Superior temporal gyrus (tissue), 1 donor: ENCODE measurements at regions not wholly inside any gene's neighbourhood (a gene's known extent, or its start where the extent isn't known, plus 50 kb on each side); places are given as distances from the start of the nearest gene placed in this dataset.
"Not testable (repeated sequence)": the region's sequence is repeated elsewhere in the genome, so short reads cannot be mapped to it uniquely, and the experiment has no call there.

Experiments used
- DNase-seq: peaks from one replicate; pipeline ENCODE4 v3.0.0-alpha.2; 2016; ENCODE audit errors: extremely low spot score

DNA sequence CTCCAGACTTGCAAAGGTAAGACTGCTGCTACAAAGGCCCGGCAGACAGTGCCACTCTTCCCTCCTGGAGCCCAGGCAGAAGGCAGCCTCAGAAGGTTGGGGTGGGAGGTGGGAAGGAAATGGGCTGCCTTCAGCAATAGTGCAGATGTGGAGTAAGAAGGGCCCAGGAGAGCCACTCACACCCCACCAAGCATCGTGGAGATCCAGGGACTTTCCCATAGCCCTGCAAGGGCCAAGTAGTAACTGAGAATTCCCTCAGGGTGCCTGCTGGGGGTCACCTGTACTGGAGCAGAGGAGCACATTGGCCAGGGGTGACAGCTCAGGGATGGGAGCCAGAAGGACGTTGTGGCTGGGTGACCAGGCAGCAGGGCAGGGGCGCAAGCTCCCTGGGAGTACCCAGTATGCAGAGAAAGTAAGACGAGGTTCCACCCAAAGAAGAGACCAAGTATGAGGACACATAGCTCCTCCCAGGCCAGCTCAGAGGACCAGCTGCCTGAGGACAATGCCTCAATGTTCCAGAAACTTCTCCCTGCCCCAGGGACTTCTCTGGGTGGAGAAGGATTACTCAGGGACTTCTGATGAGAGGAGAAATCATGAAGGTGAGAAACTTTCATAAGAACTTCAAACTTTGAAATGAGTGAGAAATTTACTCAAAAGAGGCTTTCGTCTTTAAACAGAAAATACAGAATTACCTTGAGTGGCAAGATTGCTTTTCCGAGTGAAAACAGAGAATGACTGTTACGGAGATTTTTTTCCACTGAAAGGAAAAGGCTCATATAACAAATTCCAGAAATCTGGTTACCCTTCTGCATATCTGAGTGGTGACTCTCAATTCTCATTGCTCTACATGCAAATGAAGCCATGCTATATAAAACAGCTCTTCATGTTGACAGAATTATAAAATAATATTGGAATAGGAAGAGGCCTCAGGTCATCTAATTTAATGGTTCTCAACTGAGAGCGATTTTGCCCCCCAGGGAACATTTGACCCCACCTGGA is 87.9 kb upstream of the TRIO start:
- DNase-seq, result no peak

DNA sequence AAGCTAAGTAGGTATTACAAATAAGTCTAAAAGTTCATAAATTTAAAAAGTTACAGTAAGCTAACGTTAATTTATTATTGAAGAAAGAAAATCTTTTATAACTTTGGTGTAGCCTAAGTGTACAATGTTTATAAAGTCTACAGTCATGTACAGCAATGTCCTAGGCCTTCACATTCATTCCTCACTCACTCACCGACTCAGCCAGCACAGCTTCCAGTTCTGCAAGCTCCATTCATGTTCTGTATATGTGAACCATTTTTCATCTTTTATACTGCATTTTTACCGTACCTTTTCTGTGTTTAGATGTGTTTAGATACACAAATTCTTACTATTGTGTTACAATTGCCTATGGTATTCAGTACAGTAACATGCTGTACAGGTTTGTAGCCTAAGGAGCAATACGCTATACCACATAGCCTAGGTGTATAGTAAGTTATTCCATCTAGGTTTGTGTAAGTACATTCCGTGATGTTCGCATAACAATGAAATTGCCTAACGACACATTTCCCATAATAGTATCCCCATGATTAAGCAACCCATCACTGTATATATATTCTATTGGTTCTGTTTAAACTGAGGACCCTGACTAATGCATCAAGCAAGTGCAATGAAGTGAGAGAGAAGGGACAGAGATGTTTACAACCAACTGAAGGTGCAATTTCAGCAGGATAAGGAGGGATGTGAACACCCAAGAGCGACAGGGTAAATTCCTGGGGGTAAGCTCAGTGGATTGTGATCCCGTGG is 88.9 kb upstream of the TRIO start:
- DNase-seq, result no peak

DNA sequence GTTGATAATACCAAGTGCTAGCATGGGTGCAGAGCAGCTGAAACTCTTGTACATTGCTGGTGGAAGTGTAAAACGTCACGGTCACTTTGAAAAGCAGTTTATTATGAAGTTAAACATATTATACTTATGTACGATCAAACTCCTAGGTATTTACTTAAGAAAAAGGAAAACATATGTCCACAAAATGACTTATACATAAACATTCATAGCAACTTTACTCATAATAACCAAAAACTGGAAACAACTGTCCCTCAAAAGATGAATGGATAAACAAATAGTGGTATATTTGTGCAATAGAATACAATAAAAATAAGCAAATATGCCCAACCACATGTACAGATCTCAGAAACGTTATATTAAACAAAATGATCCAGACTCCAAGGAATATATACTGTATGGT is 92.3 kb upstream of the TRIO start:
- no peak for DNase-seq

DNA sequence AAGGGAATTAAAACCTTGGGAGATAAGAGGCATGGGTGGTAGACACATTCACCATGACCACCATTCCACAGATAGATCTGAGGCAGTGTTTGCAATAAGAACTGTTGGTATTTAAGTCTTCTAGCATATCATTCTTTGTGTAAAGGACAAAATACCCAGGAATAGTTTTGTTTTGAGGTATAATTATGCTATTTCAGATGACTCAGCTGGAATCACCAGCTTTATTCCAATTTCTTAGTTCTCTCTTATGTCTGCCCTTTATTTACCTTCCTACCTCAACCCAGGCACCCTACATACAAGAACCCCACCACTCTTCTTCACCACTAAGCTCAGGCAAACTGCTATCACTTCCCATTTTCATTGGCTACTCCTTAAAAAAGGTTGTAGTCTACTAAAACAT is 94.7 kb upstream of the TRIO start:
- DNase-seq, result no peak

DNA sequence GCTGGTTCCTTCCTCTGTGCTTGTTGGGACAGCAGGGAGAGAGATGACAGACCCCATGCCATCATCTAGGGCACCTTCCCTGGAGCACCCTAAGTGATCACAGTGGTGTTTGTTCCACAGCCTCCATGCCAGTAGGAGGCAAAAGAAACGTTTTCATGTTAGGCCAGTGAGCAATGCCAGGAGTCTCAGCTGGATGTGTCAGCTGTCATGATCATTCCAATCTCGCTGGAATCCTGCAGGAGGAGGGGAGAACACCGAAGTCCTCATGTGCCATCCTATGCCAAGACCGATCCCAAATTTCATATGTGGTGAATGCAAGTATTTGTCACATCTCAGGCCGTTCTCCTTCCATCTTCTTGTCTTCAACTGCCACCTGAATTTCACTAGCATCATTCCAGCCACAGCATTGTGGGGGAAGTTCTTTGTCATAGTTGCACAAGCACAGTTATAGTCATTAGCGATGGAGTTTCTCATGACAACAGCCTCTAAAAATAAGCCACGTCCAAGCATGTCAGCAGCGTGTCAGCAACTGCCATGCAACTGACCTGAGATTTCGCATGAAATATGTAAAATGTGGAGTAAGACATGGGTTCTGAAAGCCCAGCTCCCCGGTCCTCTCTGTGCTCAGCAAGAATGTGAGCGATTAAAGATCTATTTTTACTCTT is 97.2 kb upstream of the DNAH5 start:
- no peak for DNase-seq

DNA sequence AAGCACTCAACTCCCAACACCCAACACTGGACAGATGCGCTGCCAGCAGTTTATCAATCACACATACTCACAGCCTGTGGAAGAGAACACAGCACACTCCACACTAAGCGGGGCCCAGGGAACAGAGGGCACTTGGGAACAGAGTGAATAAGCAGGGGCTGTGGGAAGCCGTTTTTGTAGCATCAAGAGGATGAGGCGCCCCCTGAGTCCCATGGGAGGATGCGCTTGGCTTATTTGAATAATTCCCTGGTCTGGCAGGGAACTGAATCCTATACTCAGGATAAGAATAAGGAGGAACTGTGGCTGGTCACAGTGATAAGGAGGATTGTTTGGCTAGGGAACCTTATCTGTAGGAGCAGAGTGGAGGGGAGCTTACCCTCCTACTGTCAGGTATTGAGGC is 96.1 kb upstream of the DNAH5 start:
- DNase-seq, result no peak

DNA sequence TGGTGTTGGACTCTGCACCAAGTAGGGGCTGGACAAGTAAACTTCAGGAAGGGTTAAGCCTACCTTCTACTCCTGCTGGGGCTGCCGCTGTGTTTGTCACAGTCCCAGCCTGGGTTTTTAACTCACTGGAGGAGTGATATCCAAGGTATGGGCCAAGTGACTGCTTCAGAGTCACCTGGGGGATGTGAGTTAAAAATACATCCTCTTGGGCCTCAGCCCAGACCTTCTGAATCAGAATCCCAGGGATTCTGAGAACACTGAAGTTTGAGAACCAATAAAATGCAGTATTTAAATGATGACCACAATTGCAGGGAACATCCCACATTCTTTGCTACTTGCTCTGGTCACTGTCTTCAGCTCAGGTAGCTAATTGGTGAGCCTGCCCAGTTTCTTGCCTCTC is 95.1 kb upstream of the DNAH5 start:
- no peak for DNase-seq

DNA sequence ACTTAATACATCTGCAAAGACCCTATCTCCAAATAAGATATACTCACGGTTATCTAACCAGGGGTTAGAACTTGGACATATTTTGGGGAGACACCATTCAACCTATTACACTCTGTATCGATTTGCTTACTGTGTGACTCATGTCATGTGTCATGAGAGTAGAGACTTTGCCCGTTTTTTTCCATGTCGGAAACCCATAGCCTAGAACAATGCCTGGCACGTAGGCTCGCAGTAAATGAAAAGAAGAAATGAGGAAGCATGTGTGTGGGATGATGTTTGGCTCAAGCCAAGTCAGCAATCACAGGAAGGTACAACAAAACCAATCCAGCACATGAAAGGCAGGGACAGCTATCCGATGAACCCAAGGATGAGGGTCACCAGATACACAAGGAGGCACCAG is 94.6 kb upstream of the DNAH5 start:
- DNase-seq, result no peak

DNA sequence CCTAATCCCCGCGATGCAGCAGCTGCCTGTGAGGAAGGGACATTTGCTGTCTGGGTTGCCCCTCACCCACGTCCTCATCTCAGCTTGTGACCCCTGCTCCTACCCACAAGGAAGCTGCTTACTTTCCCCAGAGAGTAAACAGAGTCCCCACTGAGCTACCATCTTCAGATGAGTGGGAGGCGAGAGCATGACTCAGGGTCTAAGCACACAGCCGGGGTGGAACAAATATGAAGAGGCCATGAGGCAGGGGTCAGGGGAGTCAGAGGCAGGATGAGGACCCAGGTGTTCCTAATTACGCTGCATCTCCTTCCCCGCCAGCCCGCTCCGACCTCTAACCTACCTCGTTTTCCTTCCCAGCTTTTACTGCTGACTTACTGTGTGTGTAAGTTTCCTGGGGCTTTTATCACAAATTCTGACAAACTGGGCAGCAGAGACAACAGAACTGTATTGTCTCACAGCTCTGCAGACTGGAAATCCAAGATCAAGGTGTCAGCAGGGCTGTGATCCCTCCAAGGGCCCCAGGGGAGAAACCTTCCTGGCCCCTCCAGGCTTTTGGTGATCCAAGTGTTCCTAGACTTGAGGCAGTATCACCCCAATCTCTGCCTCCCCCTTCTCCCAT is 94.0 kb upstream of the DNAH5 start:
- no peak for DNase-seq

DNA sequence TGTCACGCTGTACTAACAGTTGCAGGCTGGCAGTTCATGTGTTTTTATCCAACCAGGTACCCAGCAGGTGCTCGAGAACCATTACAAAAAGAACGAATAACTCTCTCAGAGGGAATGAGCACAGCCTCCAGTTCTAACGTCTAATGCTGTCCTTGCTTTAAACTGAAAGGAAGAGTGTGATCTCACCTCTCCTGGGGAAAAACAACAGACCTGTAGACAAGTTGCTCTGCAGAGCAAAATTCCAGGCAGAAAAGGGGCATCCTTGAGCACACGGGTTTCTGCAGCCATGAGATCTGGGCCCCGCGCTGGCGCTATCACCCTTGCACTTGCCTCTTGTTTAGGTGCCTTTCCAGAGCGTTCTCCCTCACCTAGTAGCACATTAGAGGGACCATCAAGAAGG is 92.5 kb upstream of the DNAH5 start:
- DNase-seq, result no peak

DNA sequence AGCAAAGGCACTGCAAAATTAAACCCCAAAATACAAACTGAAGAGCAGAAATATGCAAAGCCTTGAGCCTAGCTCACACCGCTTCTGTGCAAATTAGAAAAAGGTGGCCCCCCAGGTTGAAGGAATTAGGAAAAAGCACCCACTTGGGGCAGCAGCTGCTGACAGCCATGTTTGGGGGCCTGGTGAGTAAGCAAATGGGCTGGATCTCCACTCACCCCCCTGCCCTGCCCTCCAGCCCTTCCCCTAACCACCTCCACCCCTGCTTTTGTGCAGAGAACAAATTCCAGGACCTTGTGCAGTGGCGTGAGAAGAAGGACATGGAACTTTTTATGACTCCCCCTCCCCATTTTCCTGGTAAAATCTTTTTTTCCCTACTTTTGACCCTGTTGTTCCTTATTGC is 92.0 kb upstream of the DNAH5 start:
- DNase-seq, result no peak

DNA sequence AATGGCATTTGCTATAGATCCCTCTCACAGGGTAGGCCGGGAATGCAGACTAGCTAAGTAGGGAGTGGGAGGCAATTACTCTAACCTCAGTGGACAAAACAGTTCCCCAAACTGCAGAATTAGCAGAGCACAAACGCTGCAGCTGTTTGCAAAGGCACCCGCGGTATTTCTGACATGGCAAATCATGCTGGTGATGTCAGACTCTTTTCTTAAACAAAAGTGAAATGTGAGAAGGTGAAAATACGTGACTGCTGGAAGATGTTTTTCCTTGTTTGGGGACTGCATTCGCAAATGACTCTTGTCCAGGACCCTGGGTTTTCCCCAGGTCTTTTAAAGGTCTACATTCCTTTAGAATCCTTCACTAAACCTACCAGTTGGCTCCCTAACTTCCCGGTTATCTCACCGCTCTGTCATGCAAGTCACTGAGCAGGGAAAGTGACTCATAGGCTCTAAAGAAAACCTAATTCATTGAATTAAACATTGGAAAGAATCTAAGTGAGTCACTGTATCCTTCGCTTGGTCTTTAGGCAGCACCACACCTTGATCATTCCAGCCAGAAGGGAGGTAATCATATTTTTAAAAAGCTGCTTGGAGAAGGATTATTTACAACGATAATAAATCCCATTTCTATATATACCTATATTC is 91.5 kb upstream of the DNAH5 start:
- DNase-seq, result peak; percentile 49

DNA sequence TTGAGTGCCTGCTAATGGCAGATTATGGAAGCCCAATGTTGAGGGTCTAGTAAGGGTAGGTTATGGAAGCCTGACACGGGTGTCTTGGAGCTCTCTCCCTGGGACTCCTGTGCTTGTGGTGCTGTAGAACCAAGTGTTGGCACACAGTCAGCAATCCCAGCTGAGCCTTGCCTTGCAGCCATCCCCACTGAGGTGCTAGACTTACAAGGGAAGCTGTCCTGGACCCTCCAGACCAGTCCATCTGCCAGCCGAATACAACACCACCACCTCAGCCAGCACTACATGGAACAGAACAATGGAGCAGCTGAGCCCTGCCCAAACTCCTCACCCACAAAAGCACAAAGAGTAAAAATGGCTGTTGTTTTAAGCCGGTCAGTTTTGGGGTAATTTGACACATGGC is 90.5 kb upstream of the DNAH5 start:
- no peak for DNase-seq

DNA sequence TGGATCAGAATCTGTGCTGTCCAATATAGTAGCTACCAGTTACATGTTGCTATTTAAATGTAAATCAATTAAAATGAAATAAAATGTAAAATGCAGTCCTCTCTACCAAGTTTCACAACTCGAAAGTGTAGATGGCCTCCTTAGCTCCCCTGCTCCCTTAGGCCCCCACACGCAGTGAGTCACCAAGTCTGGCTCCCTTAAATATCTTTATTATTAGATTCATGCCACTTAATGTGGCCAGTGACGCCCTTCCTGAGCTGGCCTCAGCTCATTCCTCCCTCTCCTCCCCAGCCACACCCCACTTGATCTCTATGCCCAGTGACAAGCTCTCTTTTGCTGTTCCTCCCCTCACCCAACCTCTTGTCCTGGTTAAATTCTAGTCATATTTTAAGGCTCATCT is 88.4 kb upstream of the DNAH5 start:
- DNase-seq, result no peak

DNA sequence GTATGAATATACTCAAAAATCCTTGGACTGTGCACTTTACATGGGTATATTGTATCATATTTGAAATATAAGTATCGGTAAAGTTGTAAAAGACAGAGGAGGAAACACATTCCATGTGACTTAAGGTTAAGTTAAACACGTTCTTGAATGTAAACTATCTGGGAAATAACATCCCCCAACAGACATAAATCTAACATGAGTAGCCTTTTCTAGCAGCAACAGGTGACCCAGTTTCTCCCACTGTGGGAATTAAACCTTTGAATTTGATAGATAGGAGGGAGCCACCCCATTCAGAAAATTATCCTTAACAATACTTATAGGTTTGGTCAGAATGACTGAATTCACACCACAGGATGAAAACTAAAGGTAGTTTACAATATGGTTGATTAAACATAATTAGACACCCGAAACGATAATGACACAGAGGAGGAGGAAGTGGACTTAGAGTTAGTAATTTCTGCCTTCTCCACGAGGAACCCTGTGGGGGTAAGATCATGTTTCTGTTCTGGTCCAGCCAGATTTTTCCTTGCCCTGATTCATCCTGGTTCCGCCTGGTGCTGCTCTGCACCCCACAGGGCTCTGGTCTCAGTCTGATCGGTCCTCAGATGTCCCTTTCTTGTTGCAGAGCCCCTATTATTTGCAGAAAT is 84.6 kb upstream of the DNAH5 start:
- DNase-seq, result no peak

DNA sequence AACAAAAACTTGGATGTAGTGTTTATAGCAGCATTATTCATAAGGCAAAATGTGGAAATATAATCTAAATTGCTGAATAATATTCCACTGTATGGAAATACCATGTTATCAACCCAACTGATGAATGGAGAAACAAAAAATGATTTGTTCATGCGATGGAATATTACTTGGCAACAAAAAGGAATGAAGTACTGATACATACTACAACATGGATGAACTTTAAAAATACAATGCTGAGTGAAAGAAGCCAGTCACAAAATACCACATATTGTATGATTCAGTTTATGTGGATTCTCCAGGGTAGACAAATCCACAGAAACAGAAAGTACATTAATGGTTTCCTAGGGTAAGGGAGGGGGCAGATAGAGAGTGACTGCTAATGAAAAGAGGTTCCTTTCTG is 83.7 kb upstream of the DNAH5 start:
- DNase-seq, result no peak

DNA sequence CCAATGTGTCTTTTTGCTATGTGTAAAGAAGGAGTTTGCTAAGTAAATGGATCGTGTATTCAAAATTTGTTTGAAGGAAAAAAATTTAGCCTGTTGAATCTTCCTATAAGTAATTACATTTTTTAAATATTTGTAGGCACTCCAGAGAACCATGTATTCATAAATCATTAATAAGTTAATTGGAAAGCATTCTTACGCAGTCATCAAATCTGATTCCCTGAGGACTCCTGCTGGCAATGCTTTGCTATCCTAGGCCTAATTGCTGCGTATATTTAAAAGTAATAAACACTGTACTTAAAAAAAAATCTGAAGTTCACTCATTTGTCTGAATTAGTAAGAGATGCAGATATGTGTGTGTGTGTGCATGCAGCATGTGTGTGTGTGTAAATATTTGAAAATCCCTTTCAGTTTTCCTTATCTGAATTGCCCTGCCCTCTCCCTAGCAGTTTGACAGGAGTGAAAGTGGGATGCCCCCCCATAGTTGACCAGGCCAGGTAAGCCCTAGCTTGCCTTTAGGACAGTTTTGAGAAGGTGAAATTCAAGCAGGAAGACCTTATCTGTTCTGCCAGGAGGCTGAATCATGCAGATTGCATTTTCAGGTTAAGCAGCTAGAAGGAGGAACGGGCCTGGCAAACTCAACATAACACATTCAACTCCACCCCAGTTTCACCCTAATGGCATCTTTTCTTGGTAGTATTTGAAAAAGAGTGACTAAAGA is 81.2 kb upstream of the DNAH5 start:
- DNase-seq, result no peak

DNA sequence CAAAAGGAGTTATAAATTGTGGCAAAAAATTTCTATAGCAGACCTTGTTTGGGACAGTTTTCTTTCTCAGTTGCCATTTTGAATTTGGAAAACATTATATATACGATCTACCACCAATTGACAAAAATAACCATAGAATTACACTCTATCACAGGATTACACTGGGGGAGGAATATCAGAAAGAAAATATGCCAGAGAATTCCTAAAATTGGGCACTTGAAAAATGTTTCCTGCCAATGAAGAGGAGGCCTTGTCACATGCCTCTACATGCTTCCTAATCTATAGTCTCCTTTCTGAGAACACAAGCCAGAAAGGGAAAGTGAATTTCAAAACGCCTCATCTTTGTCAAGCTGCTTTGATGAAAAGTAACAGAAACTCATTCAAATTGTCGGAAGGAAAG is 78.5 kb upstream of the DNAH5 start:
- no peak for DNase-seq

DNA sequence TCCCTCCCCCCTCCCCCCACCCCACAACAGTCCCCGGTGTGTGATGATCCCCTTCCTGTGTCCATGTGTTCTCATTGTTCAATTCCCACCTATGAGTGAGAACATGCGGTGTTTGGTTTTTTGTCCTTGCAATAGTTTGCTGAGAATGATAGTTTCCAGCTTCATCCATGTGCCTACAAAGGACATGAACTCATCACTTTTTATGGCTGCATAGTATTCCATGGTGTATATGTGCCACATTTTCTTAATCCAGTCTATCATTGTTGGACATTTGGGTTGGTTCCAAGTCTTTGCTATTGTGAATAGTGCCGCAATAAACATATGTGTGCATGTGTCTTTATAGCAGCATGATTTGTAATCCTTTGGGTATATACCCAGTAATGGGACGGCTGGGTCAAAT is 76.5 kb upstream of the DNAH5 start:
- DNase-seq, result not testable (repeated sequence)

DNA sequence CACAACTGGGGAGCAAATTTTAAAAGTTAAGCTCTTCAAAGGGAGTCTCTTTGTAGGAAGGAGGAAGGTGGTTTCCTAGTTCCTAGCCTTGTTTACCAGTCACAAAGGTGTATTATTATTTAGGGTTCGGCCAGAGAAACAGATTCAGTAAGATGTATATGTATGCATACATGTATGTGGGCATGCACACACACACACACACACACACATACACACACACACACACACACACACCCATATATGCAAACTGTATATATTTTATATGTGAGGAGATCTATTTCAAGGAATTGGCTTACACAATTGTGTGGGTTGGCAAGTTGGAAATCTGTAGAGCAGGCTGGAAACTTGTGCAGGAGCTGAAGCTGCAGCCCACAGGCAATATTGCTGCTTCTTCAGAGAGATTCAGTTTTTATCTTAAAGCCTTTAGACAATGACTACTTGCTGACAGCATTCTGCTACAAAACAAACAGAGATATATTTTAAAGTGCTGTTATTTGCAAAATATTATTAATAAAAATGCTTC is 75.3 kb upstream of the DNAH5 start:
- DNase-seq, result no peak
